ENCODE measurements at regions not wholly inside any gene's neighbourhood (a gene's known extent, or its start where the extent isn't known, plus 50 kb on each side); places are given as distances from the start of the nearest gene placed in this dataset.
"Not testable (repeated sequence)": the region's sequence is repeated elsewhere in the genome, so short reads cannot be mapped to it uniquely, and the experiment has no call there.

- DNase-seq (no peak), ATAC-seq (no peak)
- CTCF ChIA-PET, result no interaction called here
- Mint-ChIP-seq H3K9me3 (ENCODE audit: low read depth) (peaks cover 4% of the 10 kb centered on the region), H3K36me3 (no peaks in the 10 kb centered on the region), H3K4me3 (no peak overlapping the region), H3K4me1 (no peaks in the 10 kb centered on the region), H3K27me3 (no peaks in the 10 kb centered on the region), H3K27ac (no peak overlapping the region)
These were observed 269.3 kb downstream of the PCDH7 start for GRCh38 chr4:30989508-30989907.

- H3K27ac Mint-ChIP-seq, result no peak overlapping the region
- H3K4me3 Mint-ChIP-seq, result no peak overlapping the region
- no peaks in the 10 kb centered on the region for H3K4me1 Mint-ChIP-seq
- H3K36me3 Mint-ChIP-seq, result no peaks in the 10 kb centered on the region
- ATAC-seq (no peak), DNase-seq (no peak)
- peaks cover 7% of the 10 kb centered on the region for H3K9me3 Mint-ChIP-seq (ENCODE audit: low read depth)
- no peaks in the 10 kb centered on the region for H3K27me3 Mint-ChIP-seq
- CTCF ChIA-PET, result no interaction called here
These were observed 276.7 kb downstream of the PCDH7 start for GRCh38 chr4:30996841-30997240.

- Mint-ChIP-seq H3K4me1 (no peaks in the 10 kb centered on the region), H3K4me3 (no peak overlapping the region), H3K27me3 (no peaks in the 10 kb centered on the region), H3K9me3 (ENCODE audit: low read depth) (peaks cover 11% of the 10 kb centered on the region), H3K36me3 (no peaks in the 10 kb centered on the region), H3K27ac (no peak overlapping the region)
- DNase-seq (no peak), ATAC-seq (no peak)
- CTCF ChIA-PET, result no interaction called here
These were observed 284.9 kb downstream of the PCDH7 start for GRCh38 chr4:31005037-31005436.

GRCh38 chr4:31007858-31008257 lies 287.7 kb downstream of the PCDH7 start:
- Mint-ChIP-seq H3K4me3 (no peak overlapping the region), H3K4me1 (no peaks in the 10 kb centered on the region), H3K27me3 (no peaks in the 10 kb centered on the region), H3K9me3 (ENCODE audit: low read depth) (peaks cover 11% of the 10 kb centered on the region), H3K36me3 (no peaks in the 10 kb centered on the region), H3K27ac (no peak overlapping the region)
- CTCF ChIA-PET, result no interaction called here
- no peak for ATAC-seq
- DNase-seq, result no peak

GRCh38 chr4:31009926-31010325 lies 289.8 kb downstream of the PCDH7 start:
- no peak overlapping the region for H3K27ac Mint-ChIP-seq
- CTCF ChIA-PET, result no interaction called here
- ATAC-seq, result no peak
- no peak overlapping the region for H3K4me3 Mint-ChIP-seq
- no peaks in the 10 kb centered on the region for H3K27me3 Mint-ChIP-seq
- no peak for DNase-seq
- H3K36me3 Mint-ChIP-seq, result no peaks in the 10 kb centered on the region
- H3K4me1 Mint-ChIP-seq, result no peaks in the 10 kb centered on the region
- H3K9me3 Mint-ChIP-seq (ENCODE audit: low read depth), result peaks cover 5% of the 10 kb centered on the region

- Mint-ChIP-seq H3K27me3 (no peaks in the 10 kb centered on the region), H3K4me1 (no peaks in the 10 kb centered on the region), H3K27ac (no peak overlapping the region), H3K36me3 (no peaks in the 10 kb centered on the region), H3K4me3 (no peak overlapping the region), H3K9me3 (ENCODE audit: low read depth) (peaks cover 5% of the 10 kb centered on the region)
- CTCF ChIA-PET, result no interaction called here
- DNase-seq, result no peak
- ATAC-seq, result no peak
These were observed 295.0 kb downstream of the PCDH7 start for GRCh38 chr4:31015123-31015522.

- Mint-ChIP-seq H3K4me3 (no peak overlapping the region), H3K36me3 (no peaks in the 10 kb centered on the region), H3K9me3 (ENCODE audit: low read depth) (peaks cover 5% of the 10 kb centered on the region), H3K27ac (no peak overlapping the region), H3K4me1 (no peaks in the 10 kb centered on the region), H3K27me3 (no peaks in the 10 kb centered on the region)
- DNase-seq, result no peak
- CTCF ChIA-PET, result no interaction called here
- no peak for ATAC-seq
These were observed 296.3 kb downstream of the PCDH7 start for GRCh38 chr4:31016322-31017061.

- Mint-ChIP-seq H3K27ac (no peak overlapping the region), H3K4me3 (no peak overlapping the region), H3K4me1 (no peaks in the 10 kb centered on the region), H3K27me3 (no peaks in the 10 kb centered on the region), H3K36me3 (no peaks in the 10 kb centered on the region), H3K9me3 (ENCODE audit: low read depth) (peaks cover 3% of the 10 kb centered on the region)
- DNase-seq (no peak), ATAC-seq (no peak)
- CTCF ChIA-PET, result no interaction called here
These were observed 300.2 kb downstream of the PCDH7 start for GRCh38 chr4:31020363-31020762.

GRCh38 chr4:31021008-31021407 lies 300.8 kb downstream of the PCDH7 start:
- CTCF ChIA-PET, result no interaction called here
- Mint-ChIP-seq H3K27ac (no peak overlapping the region), H3K9me3 (ENCODE audit: low read depth) (peaks cover 3% of the 10 kb centered on the region), H3K4me1 (no peaks in the 10 kb centered on the region), H3K4me3 (no peak overlapping the region), H3K36me3 (no peaks in the 10 kb centered on the region), H3K27me3 (no peaks in the 10 kb centered on the region)
- ATAC-seq, result no peak
- no peak for DNase-seq

- Mint-ChIP-seq H3K36me3 (no peaks in the 10 kb centered on the region), H3K27me3 (no peaks in the 10 kb centered on the region), H3K4me3 (no peak overlapping the region), H3K9me3 (ENCODE audit: low read depth) (no peaks in the 10 kb centered on the region), H3K4me1 (no peaks in the 10 kb centered on the region), H3K27ac (no peak overlapping the region)
- ATAC-seq (no peak), DNase-seq (no peak)
- CTCF ChIA-PET, result no interaction called here
These were observed 302.5 kb downstream of the PCDH7 start for GRCh38 chr4:31022702-31023101.

- no peak overlapping the region for H3K27ac Mint-ChIP-seq
- no peak overlapping the region for H3K4me3 Mint-ChIP-seq
- no peaks in the 10 kb centered on the region for H3K36me3 Mint-ChIP-seq
- no peaks in the 10 kb centered on the region for H3K4me1 Mint-ChIP-seq
- CTCF ChIA-PET, result no interaction called here
- ATAC-seq, result no peak
- H3K27me3 Mint-ChIP-seq, result no peaks in the 10 kb centered on the region
- H3K9me3 Mint-ChIP-seq (ENCODE audit: low read depth), result no peaks in the 10 kb centered on the region
- DNase-seq, result no peak
These were observed 302.9 kb downstream of the PCDH7 start for GRCh38 chr4:31023109-31023508.

- Mint-ChIP-seq H3K4me3 (no peak overlapping the region), H3K27ac (no peak overlapping the region), H3K4me1 (no peaks in the 10 kb centered on the region), H3K27me3 (no peaks in the 10 kb centered on the region), H3K36me3 (no peaks in the 10 kb centered on the region), H3K9me3 (ENCODE audit: low read depth) (no peaks in the 10 kb centered on the region)
- ATAC-seq, result no peak
- no peak for DNase-seq
- CTCF ChIA-PET, result no interaction called here
These were observed 303.6 kb downstream of the PCDH7 start for GRCh38 chr4:31023742-31024141.

- H3K4me3 Mint-ChIP-seq; H3K9me3 Mint-ChIP-seq (ENCODE audit: low read depth); H3K27ac Mint-ChIP-seq; DNase-seq; H3K4me1 Mint-ChIP-seq; ATAC-seq; CTCF ChIA-PET; H3K36me3 Mint-ChIP-seq; H3K27me3 Mint-ChIP-seq: not testable (repeated sequence)
These were observed 304.6 kb downstream of the PCDH7 start for GRCh38 chr4:31024781-31025180.

GRCh38 chr4:31026256-31026655 lies 306.1 kb downstream of the PCDH7 start:
- H3K27me3 Mint-ChIP-seq, result no peaks in the 10 kb centered on the region
- H3K9me3 Mint-ChIP-seq (ENCODE audit: low read depth), result no peaks in the 10 kb centered on the region
- no peak for ATAC-seq
- DNase-seq, result no peak
- no peaks in the 10 kb centered on the region for H3K4me1 Mint-ChIP-seq
- CTCF ChIA-PET, result no interaction called here
- H3K4me3 Mint-ChIP-seq, result no peak overlapping the region
- H3K27ac Mint-ChIP-seq, result no peak overlapping the region
- H3K36me3 Mint-ChIP-seq, result no peaks in the 10 kb centered on the region

GRCh38 chr4:31034550-31034949 lies 314.4 kb downstream of the PCDH7 start:
- no peak overlapping the region for H3K27ac Mint-ChIP-seq
- H3K9me3 Mint-ChIP-seq (ENCODE audit: low read depth), result peaks cover 7% of the 10 kb centered on the region
- H3K4me1 Mint-ChIP-seq, result no peaks in the 10 kb centered on the region
- ATAC-seq (no peak), DNase-seq (no peak)
- no peaks in the 10 kb centered on the region for H3K36me3 Mint-ChIP-seq
- CTCF ChIA-PET, result no interaction called here
- no peaks in the 10 kb centered on the region for H3K27me3 Mint-ChIP-seq
- H3K4me3 Mint-ChIP-seq, result no peak overlapping the region
